ENCODE measurements at regions not wholly inside any gene's neighbourhood (a gene's known extent, or its start where the extent isn't known, plus 50 kb on each side); places are given as distances from the start of the nearest gene placed in this dataset.

GRCh38 chr5:85148701-85149100 lies 764.0 kb upstream of the EDIL3 start:
- TF ChIP-seq CTCF (IDR thresholded peaks at IDR 0.05; ENCODE audit: control extremely low read depth, extremely low read depth, low read depth, missing control alignments), result no peak

GRCh38 chr5:85159395-85159794 lies 774.7 kb upstream of the EDIL3 start:
- TF ChIP-seq CTCF (IDR thresholded peaks at IDR 0.05; ENCODE audit: control extremely low read depth, extremely low read depth, low read depth, missing control alignments), result no peak
- ChIA-PET CTCF (interaction anchor here (1.2 kb wide), 1 partner anchor 27 kb away, joined by 3 read pairs; no protein-coding TSS in a partner anchor), POLR2A (no interaction called here)
- no peak for DNase-seq (ENCODE audit: extremely low spot score)

More at GRCh38 chr5:85148701-85149100, 764.0 kb upstream of the EDIL3 start:
- DNase-seq (ENCODE audit: extremely low spot score), result no peak
- POLR2A ChIA-PET, result no interaction called here
- CTCF ChIA-PET, result no interaction called here

GRCh38 chr5:85168474-85168873 lies 783.8 kb upstream of the EDIL3 start:
- no peak for DNase-seq (ENCODE audit: extremely low spot score)
- ChIA-PET CTCF (interaction anchor here (1.7 kb wide), 1 partner anchor 8 kb away, joined by 3 read pairs; no protein-coding TSS in a partner anchor), POLR2A (no interaction called here)
- no peak for TF ChIP-seq CTCF (IDR thresholded peaks at IDR 0.05; ENCODE audit: control extremely low read depth, extremely low read depth, low read depth, missing control alignments)

- ChIA-PET POLR2A (no interaction called here), CTCF (interaction anchor here (1.0 kb wide), 1 partner anchor 13 kb away, joined by 3 read pairs; no protein-coding TSS in a partner anchor)
- no peak for DNase-seq (ENCODE audit: extremely low spot score)
- TF ChIP-seq CTCF (IDR thresholded peaks at IDR 0.05; ENCODE audit: control extremely low read depth, extremely low read depth, low read depth, missing control alignments), result no peak
These were observed 785.5 kb upstream of the EDIL3 start for GRCh38 chr5:85170183-85170582.

GRCh38 chr5:85173469-85173868 lies 788.8 kb upstream of the EDIL3 start:
- CTCF ChIA-PET, result no interaction called here
- TF ChIP-seq CTCF (IDR thresholded peaks at IDR 0.05; ENCODE audit: control extremely low read depth, extremely low read depth, low read depth, missing control alignments), result no peak
- POLR2A ChIA-PET, result no interaction called here
- no peak for DNase-seq (ENCODE audit: extremely low spot score)

- TF ChIP-seq CTCF (IDR thresholded peaks at IDR 0.05; ENCODE audit: control extremely low read depth, extremely low read depth, low read depth, missing control alignments), result no peak
- ChIA-PET CTCF (no interaction called here), POLR2A (no interaction called here)
- DNase-seq (ENCODE audit: extremely low spot score), result no peak
These were observed 797.7 kb upstream of the EDIL3 start for GRCh38 chr5:85182344-85182743.

- CTCF ChIA-PET, result no interaction called here
- no peak for TF ChIP-seq CTCF (IDR thresholded peaks at IDR 0.05; ENCODE audit: control extremely low read depth, extremely low read depth, low read depth, missing control alignments)
- POLR2A ChIA-PET, result no interaction called here
- no peak for DNase-seq (ENCODE audit: extremely low spot score)
These were observed 819.6 kb upstream of the EDIL3 start for GRCh38 chr5:85204289-85204688.

All from GM10248 (cell line).